GM19043 (cell line): ENCODE measurements at regions not wholly inside any gene's neighbourhood (a gene's known extent, or its start where the extent isn't known, plus 50 kb on each side); places are given as distances from the start of the nearest gene placed in this dataset.
"Not testable (repeated sequence)": the region's sequence is repeated elsewhere in the genome, so short reads cannot be mapped to it uniquely, and the experiment has no call there.

ENCODE experiments used
- ATAC-seq: cut with Tn5 transposase; IDR thresholded peaks from one replicate; pipeline ENCODE4 v1.9.1; 2021; ENCODE audit warnings: low read depth; ENCODE audit not compliant: unreplicated experiment

GRCh38 chr3:40876496-40876895 lies 322.8 kb upstream of the CTNNB1 start:
- no peak for ATAC-seq

- no peak for ATAC-seq
Measured at GRCh38 chr3:40877631-40878463, 321.5 kb upstream of the CTNNB1 start.

GRCh38 chr3:40878464-40878905 lies 320.8 kb upstream of the CTNNB1 start:
- no peak for ATAC-seq

- no peak for ATAC-seq
Measured at GRCh38 chr3:40885430-40885829, 313.9 kb upstream of the CTNNB1 start.

- ATAC-seq = no peak
Measured at GRCh38 chr3:40886660-40887425, 312.5 kb upstream of the CTNNB1 start.

GRCh38 chr3:40891186-40891585 lies 308.1 kb upstream of the CTNNB1 start:
- no peak for ATAC-seq

GRCh38 chr3:40895109-40895508 lies 304.2 kb upstream of the CTNNB1 start:
- ATAC-seq = no peak

- no peak for ATAC-seq
Measured at GRCh38 chr3:40899286-40899712, 300.0 kb upstream of the CTNNB1 start.

- ATAC-seq = no peak
Measured at GRCh38 chr3:40901298-40901697, 298.0 kb upstream of the CTNNB1 start.

- no peak for ATAC-seq
Measured at GRCh38 chr3:40901796-40902195, 297.5 kb upstream of the CTNNB1 start.

- not testable (repeated sequence) for ATAC-seq
Measured at GRCh38 chr3:40907907-40908465, 291.3 kb upstream of the CTNNB1 start.

- ATAC-seq = no peak
Measured at GRCh38 chr3:40908612-40909011, 290.7 kb upstream of the CTNNB1 start.

- no peak for ATAC-seq
Measured at GRCh38 chr3:40911264-40911663, 288.0 kb upstream of the CTNNB1 start.

GRCh38 chr3:40911928-40912327 lies 287.4 kb upstream of the CTNNB1 start:
- ATAC-seq = peak; percentile 66

GRCh38 chr3:40912461-40912860 lies 286.8 kb upstream of the CTNNB1 start:
- no peak for ATAC-seq

- no peak for ATAC-seq
Measured at GRCh38 chr3:40913192-40913591, 286.1 kb upstream of the CTNNB1 start.

- ATAC-seq = no peak
Measured at GRCh38 chr3:40913641-40914040, 285.7 kb upstream of the CTNNB1 start.

GRCh38 chr3:40914475-40914874 lies 284.8 kb upstream of the CTNNB1 start:
- ATAC-seq = no peak

- no peak for ATAC-seq
Measured at GRCh38 chr3:40915346-40915865, 283.9 kb upstream of the CTNNB1 start.

- no peak for ATAC-seq
Measured at GRCh38 chr3:40920041-40920440, 279.3 kb upstream of the CTNNB1 start.

GRCh38 chr3:40921251-40921650 lies 278.1 kb upstream of the CTNNB1 start:
- no peak for ATAC-seq
